AG10803 (cell line): ENCODE measurements at regions not wholly inside any gene's neighbourhood (a gene's known extent, or its start where the extent isn't known, plus 50 kb on each side); places are given as distances from the start of the nearest gene placed in this dataset.
"Not testable (repeated sequence)": the region's sequence is repeated elsewhere in the genome, so short reads cannot be mapped to it uniquely, and the experiment has no call there.

ENCODE experiments used
- DNase-seq: peaks from one replicate; pipeline ENCODE4 v3.0.0; 2010; ENCODE audit warnings: low read depth
- H3K4me3 ChIP-seq: 2 replicates; pipeline ENCODE4 v1.5.1; 2011; ENCODE audit warnings: mild to moderate bottlenecking, low read length, control low read depth
- CTCF ChIP-seq: conservative IDR thresholded peaks from 2 replicates; pipeline ENCODE4 v1.5.1; 2011; ENCODE audit warnings: mild to moderate bottlenecking, low read length, control low read depth, inconsistent platforms

DNA sequence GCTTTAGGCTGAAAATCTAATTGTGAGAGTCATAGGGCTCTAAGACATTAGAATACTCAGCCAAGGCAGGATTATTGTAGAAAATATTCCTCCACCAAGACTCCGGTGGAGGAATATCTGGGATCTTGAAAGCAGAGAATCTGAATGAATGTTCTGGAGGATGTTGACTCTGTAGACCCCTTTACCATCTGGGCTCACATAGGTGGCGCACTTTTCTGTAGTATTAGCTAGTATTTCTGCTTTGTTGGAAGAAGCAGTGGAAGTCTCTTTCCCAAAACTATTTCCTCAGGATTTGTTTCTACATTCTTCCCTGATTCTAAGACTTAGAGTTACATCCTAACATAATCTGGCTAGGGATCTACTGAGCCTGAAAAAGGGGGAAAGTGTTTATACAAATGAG, 752.4 kb upstream of the SEMA6A start:
- no peak for TF ChIP-seq CTCF
- no peak for DNase-seq
- H3K4me3 ChIP-seq: no peak overlapping the region

DNA sequence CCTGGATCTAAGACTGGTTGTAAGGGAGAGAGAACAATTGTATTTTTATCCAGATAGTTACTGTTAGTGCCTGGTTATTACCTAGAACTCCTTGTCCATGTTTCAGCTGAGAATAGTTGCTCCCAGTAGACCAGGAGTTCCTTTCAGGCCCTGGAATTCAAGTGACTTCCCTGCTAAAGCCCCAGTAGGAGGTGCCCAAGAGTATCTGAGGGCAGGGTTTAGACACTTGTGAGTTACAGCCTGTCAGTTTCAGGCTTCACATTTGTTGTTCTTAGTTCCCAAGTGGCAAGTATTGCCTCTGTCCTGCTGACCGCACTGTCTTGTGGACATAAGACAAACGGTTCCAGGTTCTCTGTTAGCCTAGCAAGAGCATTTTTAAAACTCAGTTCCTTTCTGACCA, 743.9 kb upstream of the SEMA6A start:
- no peak overlapping the region for H3K4me3 ChIP-seq
- no peak for TF ChIP-seq CTCF
- no peak for DNase-seq

DNA sequence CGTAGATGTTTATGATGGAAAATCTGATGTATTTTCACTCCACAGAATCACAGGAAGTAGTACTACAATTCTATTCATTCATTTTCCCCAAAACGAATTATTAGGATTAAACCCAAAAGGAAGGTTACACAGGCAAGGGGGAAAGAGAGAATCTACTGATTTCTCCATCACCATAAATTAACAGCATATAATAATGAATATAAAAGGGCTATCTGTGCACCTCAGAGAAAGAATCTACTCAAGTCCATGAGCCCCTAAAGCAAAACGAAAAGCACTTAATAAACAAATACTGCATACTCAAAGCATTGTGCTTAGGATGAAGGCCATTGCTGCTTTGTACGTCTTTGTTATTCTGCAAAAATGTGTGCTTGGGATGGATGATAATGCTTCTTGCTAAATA, 740.5 kb upstream of the SEMA6A start:
- no peak overlapping the region for H3K4me3 ChIP-seq
- DNase-seq: no peak
- TF ChIP-seq CTCF: no peak

DNA sequence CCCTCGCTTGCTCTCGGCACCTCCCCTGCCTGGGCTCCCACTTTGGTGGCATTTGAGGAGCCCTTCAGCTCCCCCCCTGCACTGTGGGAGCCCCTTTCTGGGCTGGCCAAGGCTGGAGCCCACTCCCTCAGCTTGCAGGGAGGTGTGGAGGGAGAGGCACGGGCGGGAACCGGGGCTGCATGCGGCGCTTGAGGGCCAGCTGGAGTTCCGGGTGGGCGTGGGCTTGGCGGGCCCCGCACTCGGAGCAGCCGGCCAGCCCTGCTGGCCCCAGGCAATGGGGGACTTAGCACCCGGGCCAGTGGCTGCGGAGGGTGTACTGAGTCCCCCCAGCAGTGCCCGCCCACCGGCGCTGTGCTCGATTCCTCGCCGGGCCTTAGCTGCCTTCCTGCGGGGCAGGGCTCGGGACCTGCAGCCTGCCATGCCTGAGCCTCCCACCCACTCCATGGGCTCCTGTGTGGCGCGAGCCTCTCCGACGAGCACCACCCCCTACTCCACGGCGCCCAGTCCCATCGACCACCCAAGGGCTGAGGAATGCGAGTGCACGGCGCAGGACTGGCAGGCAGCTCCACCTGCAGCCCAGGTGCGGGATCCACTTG, 730.0 kb upstream of the SEMA6A start:
- H3K4me3 ChIP-seq, DNase-seq: not testable (repeated sequence)

DNA sequence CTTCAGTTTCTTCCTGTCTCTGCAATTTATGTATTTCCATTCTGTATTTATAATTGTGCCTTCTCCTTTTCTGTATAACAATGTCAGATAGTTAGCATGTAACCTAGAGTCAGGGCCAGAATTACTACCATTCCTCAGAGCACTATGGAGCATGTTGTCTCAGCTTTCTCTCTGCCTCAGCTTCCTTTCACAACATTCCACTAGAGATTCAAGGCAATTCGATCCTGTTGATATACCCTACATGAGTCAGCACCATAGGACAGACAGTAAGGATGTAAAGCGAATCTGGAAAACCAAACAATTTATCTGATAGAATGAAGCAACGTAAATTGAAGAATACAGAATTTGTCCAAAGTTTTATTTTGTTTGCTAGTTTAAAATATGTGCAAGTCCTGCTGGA, 728.3 kb upstream of the SEMA6A start:
- H3K4me3 ChIP-seq: no peak overlapping the region
- no peak for TF ChIP-seq CTCF
- DNase-seq: no peak

- TF ChIP-seq CTCF: no peak
- no peak for DNase-seq
- no peak overlapping the region for H3K4me3 ChIP-seq
Observed at GRCh38 chr5:117302473-117302872, 727.9 kb upstream of the SEMA6A start.

GRCh38 chr5:117299936-117300328, 725.3 kb upstream of the SEMA6A start:
- DNase-seq: no peak
- H3K4me3 ChIP-seq: no peak overlapping the region
- TF ChIP-seq CTCF: no peak

- no peak for TF ChIP-seq CTCF
- DNase-seq: no peak
- H3K4me3 ChIP-seq: no peak overlapping the region
Observed at GRCh38 chr5:117299224-117299935, 724.8 kb upstream of the SEMA6A start.
